GM12878 (cell line): ENCODE measurements at regions not wholly inside any gene's neighbourhood (a gene's known extent, or its start where the extent isn't known, plus 50 kb on each side); places are given as distances from the start of the nearest gene placed in this dataset.
A peak's percentile ranks its signal among the peaks of the same experiment; 100 is the strongest.

Experiments used
- ATAC-seq: fragments of 200-7000 bp; cut with Tn5 transposase; 3 replicates; pipeline ENCODE4 v1.9.1; 2020; ENCODE audit warnings: mild to moderate bottlenecking, moderate library complexity
- BruUV-seq: library from RNA; stranded (reverse); fragments of 400-500 nt; replicated peaks from 2 replicates; lab custom pipeline; 2021; lab: Mats Ljungman, UMichigan
- CTCF ChIA-PET: fragments of 300-600 bp; sonication (Branson Sonifier 250); formaldehyde crosslinking; extraction: SDS; loops from one replicate; lab custom pipeline; 2021; ENCODE audit warnings: inconsistent platforms; lab: Yijun Ruan, JAX
- POLR2A ChIA-PET: fragments of 350-600 bp; formaldehyde crosslinking; extraction: SDS; loops from one replicate; lab custom pipeline; 2021; ENCODE audit warnings: inconsistent platforms; lab: Charles Lee
- RAD21 ChIA-PET: fragments of 300-600 bp; sonication (Branson Sonifier 250); formaldehyde crosslinking; loops from one replicate; lab custom pipeline; 2023; ENCODE audit warnings: antibody characterized with exemption; ENCODE audit not compliant: unreplicated experiment; lab: Charles Lee
- SMC1A ChIA-PET: fragments of 300-600 bp; sonication (Branson Sonifier 250); formaldehyde crosslinking; loops from one replicate; lab custom pipeline; 2023; ENCODE audit not compliant: unreplicated experiment, uncharacterized antibody; lab: Charles Lee
- DNase-seq: peaks from one replicate; pipeline ENCODE4 v3.0.0-alpha.2; 2011; ENCODE audit warnings: low read depth, low spot score
- FAIRE-seq: peaks from 3 replicates; lab custom pipeline; 2011; peaks lifted over from hg19 to GRCh38; lab: Jason Lieb, UNC
- H2AFZ ChIP-seq: 2 replicates; pipeline ENCODE4 v1.6.0; 2011; ENCODE audit warnings: low read depth, low read length, control low read depth; ENCODE audit not compliant: control insufficient read depth
- H3K27ac ChIP-seq: 2 replicates; pipeline ENCODE4 v1.5.1; 2011; ENCODE audit warnings: control low read depth; ENCODE audit not compliant: control insufficient read depth, insufficient read depth
- H3K27me3 ChIP-seq, 2 experiments: replicated peaks in 1 of 2; 2 replicates each; pipeline versions ENCODE4 v1.6.0 to v1.6.1; 2011; ENCODE audit warnings: low read length in 1 of 2; ENCODE audit not compliant: control insufficient read depth in 2 of 2, insufficient read depth in 2 of 2
- H3K36me3 ChIP-seq, 2 experiments: 2 replicates each; pipeline ENCODE4 v1.5.1; 2011; ENCODE audit warnings: low read length in 1 of 2; ENCODE audit not compliant: control insufficient read depth in 2 of 2, insufficient read depth in 2 of 2
- H3K4me1 ChIP-seq: 2 replicates; pipeline ENCODE4 v1.6.1; 2011; ENCODE audit warnings: mild to moderate bottlenecking, low read length, moderate library complexity, mixed read lengths; ENCODE audit not compliant: control insufficient read depth, insufficient read depth
- H3K4me2 ChIP-seq: 2 replicates; pipeline ENCODE4 v1.6.0; 2011; ENCODE audit warnings: control low read depth; ENCODE audit not compliant: control insufficient read depth, insufficient read depth
- H3K4me3 ChIP-seq: fragments of 200-600 bp; sonication (generic); 2 replicates; pipeline ENCODE4 v1.5.1; 2016
- H3K79me2 ChIP-seq: 2 replicates; pipeline ENCODE4 v1.6.0; 2011; ENCODE audit warnings: low read length; ENCODE audit not compliant: control insufficient read depth, insufficient read depth
- H3K9ac ChIP-seq: 2 replicates; pipeline ENCODE4 v1.8.0; 2011; ENCODE audit warnings: low read length, control low read depth, mixed read lengths; ENCODE audit not compliant: control insufficient read depth, insufficient read depth
- H3K9me3 ChIP-seq: replicated peaks from 3 replicates; pipeline ENCODE4 v1.5.1; 2011; ENCODE audit warnings: mild to moderate bottlenecking, low read length; ENCODE audit not compliant: control insufficient read depth, insufficient read depth
- H4K20me1 ChIP-seq: 2 replicates; pipeline ENCODE4 v1.6.0; 2011; ENCODE audit not compliant: control insufficient read depth, insufficient read depth
- ATF7 ChIP-seq: fragments of 450-650 bp; IDR thresholded peaks from 2 replicates; pipeline ENCODE4 v1.6.1; 2016; ENCODE audit warnings: low read depth, mild to moderate bottlenecking
- BHLHE40 ChIP-seq, 2 experiments: fragments of 450-650 bp in 1 of 2; IDR thresholded peaks; 2 replicates each; pipeline ENCODE4 v1.6.1; 2011 to 2017; ENCODE audit warnings: low read depth in 2 of 2, borderline replicate concordance in 1 of 2, improper control_type of control experiment in 1 of 2, low read length in 1 of 2, mild to moderate bottlenecking in 1 of 2
- CHD1 ChIP-seq: IDR thresholded peaks from 2 replicates; pipeline ENCODE4 v1.6.1; 2012; ENCODE audit warnings: low read depth, low read length, improper control_type of control experiment
- FOXK2 ChIP-seq: fragments of 450-650 bp; IDR thresholded peaks from 2 replicates; pipeline ENCODE4 v1.6.1; 2017; ENCODE audit warnings: mild to moderate bottlenecking, moderate library complexity
- HSF1 ChIP-seq: fragments of 150-350 bp; IDR thresholded peaks from 2 replicates; pipeline ENCODE4 v1.6.1; 2014; ENCODE audit warnings: mild to moderate bottlenecking, low read depth, low read length
- NFYA ChIP-seq: IDR thresholded peaks from 2 replicates; pipeline ENCODE4 v1.6.1; 2011; ENCODE audit warnings: low read depth, mild to moderate bottlenecking, low read length, improper control_type of control experiment, borderline replicate concordance
- PAX8 ChIP-seq: fragments of 450-650 bp; IDR thresholded peaks from 2 replicates; pipeline ENCODE4 v1.6.1; 2017; ENCODE audit warnings: mild to moderate bottlenecking, moderate library complexity
- SKIL ChIP-seq: fragments of 450-650 bp; IDR thresholded peaks from 2 replicates; pipeline ENCODE4 v1.6.1; 2017; ENCODE audit warnings: mild to moderate bottlenecking, low read depth, inconsistent platforms; ENCODE audit not compliant: poor library complexity, severe bottlenecking
- SREBF1 ChIP-seq: IDR thresholded peaks from 2 replicates; pipeline ENCODE4 v1.6.1; 2012; ENCODE audit warnings: mild to moderate bottlenecking, low read length
- STAT1 ChIP-seq: fragments of 450-650 bp; conservative IDR thresholded peaks from 2 replicates; pipeline ENCODE4 v1.6.1; 2014; ENCODE audit warnings: antibody characterized with exemption, mild to moderate bottlenecking
- WGBS: methylation state at CpG from one replicate; pipeline ENCODE4 v1.1.6; 2016; ENCODE audit warnings: low lambda C conversion rate; ENCODE audit not compliant: insufficient replicate concordance, insufficient coverage; ENCODE audit errors: missing lambda C conversion rate; 5-methylcytosine and 5-hydroxymethylcytosine counted together
- in situ Hi-C: fragments of 300-500 bp; cut with MboI; formaldehyde crosslinking; loops from 9 replicates; pipeline ENCODE4 v1.14.3; 2018; ENCODE audit warnings: mixed read lengths
- intact Hi-C: fragments of 100-400 bp; cut with micrococcal nuclease; formaldehyde crosslinking; loops from one replicate; pipeline ENCODE4 v1.14.2; 2022; ENCODE audit not compliant: unreplicated experiment
- TF ChIP-seq, protein P1 (sequence below): IDR thresholded peaks from 2 replicates; pipeline ENCODE4 v1.6.1; 2012; ENCODE audit warnings: low read depth, low read length, improper control_type of control experiment
- TF ChIP-seq, protein P2 (sequence below): fragments of 450-650 bp; IDR thresholded peaks from 2 replicates; pipeline ENCODE4 v1.6.1; 2014; ENCODE audit warnings: mild to moderate bottlenecking

GRCh38 chr17:72571813-72572396, 451.1 kb downstream of the SOX9 start (continued):
- TF ChIP-seq, protein P1, sequence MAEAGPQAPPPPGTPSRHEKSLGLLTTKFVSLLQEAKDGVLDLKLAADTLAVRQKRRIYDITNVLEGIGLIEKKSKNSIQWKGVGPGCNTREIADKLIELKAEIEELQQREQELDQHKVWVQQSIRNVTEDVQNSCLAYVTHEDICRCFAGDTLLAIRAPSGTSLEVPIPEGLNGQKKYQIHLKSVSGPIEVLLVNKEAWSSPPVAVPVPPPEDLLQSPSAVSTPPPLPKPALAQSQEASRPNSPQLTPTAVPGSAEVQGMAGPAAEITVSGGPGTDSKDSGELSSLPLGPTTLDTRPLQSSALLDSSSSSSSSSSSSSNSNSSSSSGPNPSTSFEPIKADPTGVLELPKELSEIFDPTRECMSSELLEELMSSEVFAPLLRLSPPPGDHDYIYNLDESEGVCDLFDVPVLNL = no peak
- TF ChIP-seq NFYA (no peak), HSF1 (no peak), CHD1 (no peak), STAT1 (no peak), PAX8 (no peak), SREBF1 (no peak), ATF7 (peak; percentile 56; the same call in 1 of the 2 replicates)

- in situ Hi-C loops = no loop called here
- H3K4me2 ChIP-seq = no peak overlapping the region
Observed at GRCh38 chr17:72572604-72573491, 452.0 kb downstream of the SOX9 start.

More at GRCh38 chr17:72572604-72573491, 452.0 kb downstream of the SOX9 start:
- Histone ChIP-seq H3K4me3 (no peak overlapping the region), H4K20me1 (no peaks in the 10 kb centered on the region), H3K9me3 (no peaks in the 10 kb centered on the region), H3K4me1 (no peaks in the 10 kb centered on the region), H3K79me2 (no peaks in the 10 kb centered on the region), H2AFZ (no peak overlapping the region), H3K36me3 (no peaks in the 10 kb centered on the region; a peak in 1 of 4 replicates), H3K27ac (no peak overlapping the region), H3K27me3 (peaks cover 0 to 2% of the 10 kb centered on the region in 2 experiments; a peak in 1 of 4 replicates), H3K9ac (no peak overlapping the region)
- whole genome bisulfite sequencing = 34% methylated on average over 12 of the region's 12 CpGs
- no peak for DNase-seq
- ChIA-PET POLR2A (no interaction called here), RAD21 (interaction anchor here (0.6 kb wide), 1 partner anchor 30 kb away, joined by 3 read pairs; no protein-coding TSS in a partner anchor), CTCF (interaction anchor here (1.4 to 1.6 kb wide), 2 partner anchors 13 to 16 kb away, joined by 4 to 8 read pairs; no protein-coding TSS in a partner anchor), SMC1A (no interaction called here)
- intact Hi-C loops = no loop called here
- BruUV-seq = no TSS peak
- ATAC-seq = peak; percentile 45
- FAIRE-seq = no peak
- TF ChIP-seq SKIL (no peak), BHLHE40 (IDR thresholded peaks at IDR 0.05; ENCODE audit: borderline replicate concordance in 1 of 2, low read depth in 2 of 2, low read length in 1 of 2) (peak in 1 of 2 experiments; percentile 58; a peak in 2 of 4 replicates), FOXK2 (peak; percentile 11; the same call in 1 of the 2 replicates)
- TF ChIP-seq, protein P2, sequence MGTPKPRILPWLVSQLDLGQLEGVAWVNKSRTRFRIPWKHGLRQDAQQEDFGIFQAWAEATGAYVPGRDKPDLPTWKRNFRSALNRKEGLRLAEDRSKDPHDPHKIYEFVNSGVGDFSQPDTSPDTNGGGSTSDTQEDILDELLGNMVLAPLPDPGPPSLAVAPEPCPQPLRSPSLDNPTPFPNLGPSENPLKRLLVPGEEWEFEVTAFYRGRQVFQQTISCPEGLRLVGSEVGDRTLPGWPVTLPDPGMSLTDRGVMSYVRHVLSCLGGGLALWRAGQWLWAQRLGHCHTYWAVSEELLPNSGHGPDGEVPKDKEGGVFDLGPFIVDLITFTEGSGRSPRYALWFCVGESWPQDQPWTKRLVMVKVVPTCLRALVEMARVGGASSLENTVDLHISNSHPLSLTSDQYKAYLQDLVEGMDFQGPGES = no peak
